ENCODE measurements at regions not wholly inside any gene's neighbourhood (a gene's known extent, or its start where the extent isn't known, plus 50 kb on each side); places are given as distances from the start of the nearest gene placed in this dataset.

DNA sequence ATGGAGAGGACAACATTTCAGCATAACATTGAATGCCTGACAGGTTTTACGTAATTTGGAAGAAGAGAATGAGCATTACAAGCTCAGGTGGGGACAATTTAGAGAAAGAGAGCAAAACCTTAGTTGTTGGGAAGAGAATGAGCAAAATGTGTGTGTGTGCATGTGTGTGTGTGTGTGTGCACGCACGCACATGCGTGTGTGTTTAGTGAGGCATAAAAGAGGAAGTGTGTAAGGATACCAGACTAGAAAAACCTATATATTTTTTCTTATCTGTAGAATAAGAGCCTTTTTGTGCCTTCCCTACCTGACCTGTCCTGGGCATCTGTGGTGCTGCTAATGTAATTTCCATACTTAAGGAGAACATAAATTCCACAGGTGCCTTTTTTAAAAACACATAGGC, 99.0 kb upstream of the PLXNA2 start:
- Histone ChIP-seq H3K9me3 (ENCODE audit: insufficient read depth, low read depth, low read length) (no peaks in the 10 kb centered on the region), H3K4me1 (ENCODE audit: insufficient read depth, low read length, poor library complexity, severe bottlenecking) (no peaks in the 10 kb centered on the region), H3K79me2 (ENCODE audit: insufficient read depth, low read length) (no peaks in the 10 kb centered on the region), H3F3A (ENCODE audit: low read depth) (no peaks in the 10 kb centered on the region), H3K4me2 (ENCODE audit: low read depth, low read length, poor library complexity, severe bottlenecking) (no peak overlapping the region), H2AFZ (ENCODE audit: low read length) (no peak overlapping the region), H3K9ac (ENCODE audit: low read depth, low read length, poor library complexity, severe bottlenecking) (no peak overlapping the region), H3K4me3 (ENCODE audit: low read length, poor library complexity, severe bottlenecking) (no peak overlapping the region), H3K9me2 (replicated peaks; ENCODE audit: low read depth, low read length) (no peaks in the 10 kb centered on the region), H3K36me3 (ENCODE audit: insufficient read depth, low read length) (no peaks in the 10 kb centered on the region), H3K27me3 (ENCODE audit: insufficient read depth, low read length, poor library complexity, severe bottlenecking) (no peaks in the 10 kb centered on the region), H4K20me1 (ENCODE audit: insufficient read depth, low read length, poor library complexity, severe bottlenecking) (no peaks in the 10 kb centered on the region)
- TF ChIP-seq, protein P1, sequence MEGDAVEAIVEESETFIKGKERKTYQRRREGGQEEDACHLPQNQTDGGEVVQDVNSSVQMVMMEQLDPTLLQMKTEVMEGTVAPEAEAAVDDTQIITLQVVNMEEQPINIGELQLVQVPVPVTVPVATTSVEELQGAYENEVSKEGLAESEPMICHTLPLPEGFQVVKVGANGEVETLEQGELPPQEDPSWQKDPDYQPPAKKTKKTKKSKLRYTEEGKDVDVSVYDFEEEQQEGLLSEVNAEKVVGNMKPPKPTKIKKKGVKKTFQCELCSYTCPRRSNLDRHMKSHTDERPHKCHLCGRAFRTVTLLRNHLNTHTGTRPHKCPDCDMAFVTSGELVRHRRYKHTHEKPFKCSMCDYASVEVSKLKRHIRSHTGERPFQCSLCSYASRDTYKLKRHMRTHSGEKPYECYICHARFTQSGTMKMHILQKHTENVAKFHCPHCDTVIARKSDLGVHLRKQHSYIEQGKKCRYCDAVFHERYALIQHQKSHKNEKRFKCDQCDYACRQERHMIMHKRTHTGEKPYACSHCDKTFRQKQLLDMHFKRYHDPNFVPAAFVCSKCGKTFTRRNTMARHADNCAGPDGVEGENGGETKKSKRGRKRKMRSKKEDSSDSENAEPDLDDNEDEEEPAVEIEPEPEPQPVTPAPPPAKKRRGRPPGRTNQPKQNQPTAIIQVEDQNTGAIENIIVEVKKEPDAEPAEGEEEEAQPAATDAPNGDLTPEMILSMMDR (conservative IDR thresholded peaks at IDR 0.05; ENCODE audit: low read length): no peak
- TF ChIP-seq EZH2phosphoT487 (IDR thresholded peaks at IDR 0.05; ENCODE audit: borderline replicate concordance): no peak

DNA sequence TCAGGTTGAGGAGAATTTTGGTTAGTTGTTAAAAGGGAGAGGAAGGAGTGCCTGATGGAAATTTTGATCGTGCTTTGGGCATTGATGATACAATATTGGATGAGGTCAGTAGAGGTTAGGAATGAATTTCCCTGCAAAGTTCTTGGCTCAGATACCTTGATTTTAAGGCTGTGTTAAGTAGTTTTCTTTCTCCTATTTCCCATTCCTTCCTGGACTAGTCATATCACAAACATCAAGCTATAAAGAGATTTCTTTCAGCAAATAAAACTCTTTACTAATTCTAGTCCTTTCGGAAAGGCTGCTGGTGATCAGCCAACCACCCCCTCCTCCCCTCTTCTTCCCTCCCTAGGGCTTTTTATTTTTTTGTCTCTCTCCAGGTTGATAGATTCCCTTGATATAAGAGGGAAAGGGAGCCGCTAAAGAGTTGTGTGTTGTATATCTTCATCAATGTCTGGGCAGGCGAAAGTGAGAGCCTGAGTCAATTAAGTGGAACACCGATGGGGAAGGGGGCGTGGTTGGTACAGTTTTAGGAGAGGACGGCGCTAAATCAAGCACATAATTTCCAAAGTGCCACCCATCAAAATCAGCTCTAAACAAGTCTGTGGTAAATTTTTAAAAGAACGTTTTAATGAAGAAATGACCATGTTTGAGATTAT, 100.1 kb upstream of the PLXNA2 start:
- no peaks in the 10 kb centered on the region for H3K9me3 ChIP-seq (ENCODE audit: insufficient read depth, low read depth, low read length)
- H3K4me2 ChIP-seq (ENCODE audit: low read depth, low read length, poor library complexity, severe bottlenecking): no peak overlapping the region
- H3F3A ChIP-seq (ENCODE audit: low read depth): no peaks in the 10 kb centered on the region
- H3K9ac ChIP-seq (ENCODE audit: low read depth, low read length, poor library complexity, severe bottlenecking): no peak overlapping the region
- H3K79me2 ChIP-seq (ENCODE audit: insufficient read depth, low read length): no peaks in the 10 kb centered on the region
- TF ChIP-seq, protein P1 (conservative IDR thresholded peaks at IDR 0.05; ENCODE audit: low read length): no peak
- H3K4me3 ChIP-seq (ENCODE audit: low read length, poor library complexity, severe bottlenecking): no peak overlapping the region
- no peaks in the 10 kb centered on the region for H3K27me3 ChIP-seq (ENCODE audit: insufficient read depth, low read length, poor library complexity, severe bottlenecking)
- H4K20me1 ChIP-seq (ENCODE audit: insufficient read depth, low read length, poor library complexity, severe bottlenecking): no peaks in the 10 kb centered on the region
- H3K9me2 ChIP-seq (replicated peaks; ENCODE audit: low read depth, low read length): no peaks in the 10 kb centered on the region
- no peaks in the 10 kb centered on the region for H3K4me1 ChIP-seq (ENCODE audit: insufficient read depth, low read length, poor library complexity, severe bottlenecking)
- no peaks in the 10 kb centered on the region for H3K36me3 ChIP-seq (ENCODE audit: insufficient read depth, low read length)
- no peak overlapping the region for H2AFZ ChIP-seq (ENCODE audit: low read length)

DNA sequence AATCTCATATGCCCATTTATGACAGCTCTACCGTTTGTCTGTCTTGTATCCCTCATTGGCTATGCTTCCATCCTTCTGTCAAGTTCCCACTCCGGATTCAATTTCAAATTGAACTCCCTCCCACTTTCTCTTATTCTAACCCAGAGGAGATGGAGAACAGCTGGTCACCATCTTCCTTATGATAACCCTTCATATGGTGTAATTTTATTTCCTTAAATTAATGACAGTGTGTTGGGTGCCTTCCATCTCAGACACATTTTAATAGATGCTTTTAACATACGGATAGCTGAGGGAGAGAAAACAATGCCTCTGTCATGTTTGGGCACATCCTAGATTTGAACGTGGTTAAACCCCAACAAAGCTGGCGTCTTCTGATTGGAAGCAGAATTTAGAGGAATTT, 103.0 kb upstream of the PLXNA2 start:
- H3K4me3 ChIP-seq (ENCODE audit: low read length, poor library complexity, severe bottlenecking): no peak overlapping the region
- no peaks in the 10 kb centered on the region for H3K79me2 ChIP-seq (ENCODE audit: insufficient read depth, low read length)
- H3K4me2 ChIP-seq (ENCODE audit: low read depth, low read length, poor library complexity, severe bottlenecking): no peak overlapping the region
- H3K4me1 ChIP-seq (ENCODE audit: insufficient read depth, low read length, poor library complexity, severe bottlenecking): no peaks in the 10 kb centered on the region
- no peaks in the 10 kb centered on the region for H3F3A ChIP-seq (ENCODE audit: low read depth)
- H4K20me1 ChIP-seq (ENCODE audit: insufficient read depth, low read length, poor library complexity, severe bottlenecking): no peaks in the 10 kb centered on the region
- H3K9me2 ChIP-seq (replicated peaks; ENCODE audit: low read depth, low read length): no peaks in the 10 kb centered on the region
- H3K9me3 ChIP-seq (ENCODE audit: insufficient read depth, low read depth, low read length): no peaks in the 10 kb centered on the region
- no peaks in the 10 kb centered on the region for H3K36me3 ChIP-seq (ENCODE audit: insufficient read depth, low read length)
- no peak overlapping the region for H3K9ac ChIP-seq (ENCODE audit: low read depth, low read length, poor library complexity, severe bottlenecking)
- no peak overlapping the region for H2AFZ ChIP-seq (ENCODE audit: low read length)
- H3K27me3 ChIP-seq (ENCODE audit: insufficient read depth, low read length, poor library complexity, severe bottlenecking): no peaks in the 10 kb centered on the region
- TF ChIP-seq, protein P1 (conservative IDR thresholded peaks at IDR 0.05; ENCODE audit: low read length): no peak
- TF ChIP-seq EZH2phosphoT487 (IDR thresholded peaks at IDR 0.05; ENCODE audit: borderline replicate concordance): no peak

All from Loucy (cell line).